ENCODE measurements at regions not wholly inside any gene's neighbourhood (a gene's known extent, or its start where the extent isn't known, plus 50 kb on each side); places are given as distances from the start of the nearest gene placed in this dataset.

DNA sequence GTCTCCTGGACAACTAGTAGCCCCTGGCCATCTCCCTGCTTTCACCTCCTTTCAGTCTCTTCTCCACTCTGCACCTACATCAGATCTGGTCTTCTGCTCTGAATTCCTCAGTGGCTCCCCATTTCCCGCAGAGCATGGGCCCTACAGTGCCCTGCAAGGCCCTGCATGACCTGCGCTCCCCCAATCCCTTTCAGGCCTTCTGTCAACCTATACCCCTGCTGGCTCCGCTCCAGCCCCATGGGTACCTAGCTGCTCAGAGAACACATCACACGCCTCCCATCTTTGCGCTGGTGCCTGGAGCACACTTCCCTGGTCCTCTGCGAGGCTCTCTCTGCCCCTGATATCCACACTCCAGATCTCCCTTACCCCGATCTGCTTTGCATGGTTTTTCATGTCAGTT, 145.2 kb downstream of the KATNIP start:
- no peak for DNase-seq (ENCODE audit: extremely low spot score, unreplicated experiment)
- H3K4me1 Mint-ChIP-seq (ENCODE audit: unreplicated experiment): no peaks in the 10 kb centered on the region
- TF ChIP-seq, protein P1, sequence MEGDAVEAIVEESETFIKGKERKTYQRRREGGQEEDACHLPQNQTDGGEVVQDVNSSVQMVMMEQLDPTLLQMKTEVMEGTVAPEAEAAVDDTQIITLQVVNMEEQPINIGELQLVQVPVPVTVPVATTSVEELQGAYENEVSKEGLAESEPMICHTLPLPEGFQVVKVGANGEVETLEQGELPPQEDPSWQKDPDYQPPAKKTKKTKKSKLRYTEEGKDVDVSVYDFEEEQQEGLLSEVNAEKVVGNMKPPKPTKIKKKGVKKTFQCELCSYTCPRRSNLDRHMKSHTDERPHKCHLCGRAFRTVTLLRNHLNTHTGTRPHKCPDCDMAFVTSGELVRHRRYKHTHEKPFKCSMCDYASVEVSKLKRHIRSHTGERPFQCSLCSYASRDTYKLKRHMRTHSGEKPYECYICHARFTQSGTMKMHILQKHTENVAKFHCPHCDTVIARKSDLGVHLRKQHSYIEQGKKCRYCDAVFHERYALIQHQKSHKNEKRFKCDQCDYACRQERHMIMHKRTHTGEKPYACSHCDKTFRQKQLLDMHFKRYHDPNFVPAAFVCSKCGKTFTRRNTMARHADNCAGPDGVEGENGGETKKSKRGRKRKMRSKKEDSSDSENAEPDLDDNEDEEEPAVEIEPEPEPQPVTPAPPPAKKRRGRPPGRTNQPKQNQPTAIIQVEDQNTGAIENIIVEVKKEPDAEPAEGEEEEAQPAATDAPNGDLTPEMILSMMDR (IDR thresholded peaks at IDR 0.05): no peak
- H3K9me3 Mint-ChIP-seq (ENCODE audit: unreplicated experiment): peaks cover 3% of the 10 kb centered on the region
- peaks cover 10% of the 10 kb centered on the region for H3K36me3 Mint-ChIP-seq (ENCODE audit: unreplicated experiment)
- H3K27ac Mint-ChIP-seq (ENCODE audit: unreplicated experiment): no peak overlapping the region
- no peak overlapping the region for H3K4me3 Mint-ChIP-seq (ENCODE audit: unreplicated experiment)
- H3K27me3 Mint-ChIP-seq (ENCODE audit: unreplicated experiment): no peaks in the 10 kb centered on the region

DNA sequence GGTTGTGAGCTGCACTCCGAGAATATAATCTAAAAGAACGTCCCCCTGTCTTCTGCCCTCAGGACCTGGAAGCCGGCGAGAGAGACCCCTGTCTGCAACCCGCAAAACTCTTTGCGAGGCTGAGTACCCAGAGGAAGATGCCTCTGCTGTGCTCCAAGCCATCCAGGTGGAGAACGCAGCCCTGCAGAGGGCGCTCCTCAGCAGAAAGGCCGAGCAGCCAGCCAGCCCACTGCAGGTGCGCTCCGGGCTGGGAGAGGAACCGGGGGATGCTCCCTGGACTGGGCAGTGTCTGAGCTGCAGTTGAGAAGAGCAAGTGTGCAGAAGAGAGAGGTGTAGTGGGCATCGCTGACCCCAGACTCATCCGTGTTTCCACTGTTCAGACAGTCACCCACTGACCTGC, 148.3 kb downstream of the KATNIP start:
- no peaks in the 10 kb centered on the region for H3K27me3 Mint-ChIP-seq (ENCODE audit: unreplicated experiment)
- H3K4me1 Mint-ChIP-seq (ENCODE audit: unreplicated experiment): no peaks in the 10 kb centered on the region
- peaks cover 3% of the 10 kb centered on the region for H3K9me3 Mint-ChIP-seq (ENCODE audit: unreplicated experiment)
- no peak overlapping the region for H3K4me3 Mint-ChIP-seq (ENCODE audit: unreplicated experiment)
- H3K36me3 Mint-ChIP-seq (ENCODE audit: unreplicated experiment): peaks cover 4% of the 10 kb centered on the region
- TF ChIP-seq, protein P1 (IDR thresholded peaks at IDR 0.05): peak; percentile 35
- no peak overlapping the region for H3K27ac Mint-ChIP-seq (ENCODE audit: unreplicated experiment)
- DNase-seq (ENCODE audit: extremely low spot score, unreplicated experiment): no peak

DNA sequence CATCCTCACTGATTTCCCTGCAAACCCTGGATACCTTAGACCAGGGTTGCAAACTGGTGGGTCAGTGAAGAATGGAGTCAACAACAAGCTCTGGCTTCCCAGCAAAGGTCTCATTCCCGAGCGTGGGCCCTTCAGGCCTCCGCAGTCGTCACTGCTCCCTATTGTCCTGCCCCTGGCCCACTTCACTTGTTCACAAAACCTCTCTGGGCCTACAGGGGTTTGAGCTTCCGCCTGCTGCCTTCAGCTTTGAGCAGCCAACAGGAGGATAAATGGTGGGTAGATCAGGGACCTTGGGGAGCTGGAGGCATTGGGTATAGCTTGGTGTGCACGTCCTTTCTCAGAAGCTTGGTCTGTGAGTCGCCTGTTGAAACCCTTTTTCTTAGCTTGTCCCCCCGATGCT, 148.8 kb downstream of the KATNIP start:
- Mint-ChIP-seq H3K27ac (ENCODE audit: unreplicated experiment) (no peak overlapping the region), H3K4me1 (ENCODE audit: unreplicated experiment) (peaks cover 4% of the 10 kb centered on the region), H3K36me3 (ENCODE audit: unreplicated experiment) (peaks cover 2% of the 10 kb centered on the region), H3K27me3 (ENCODE audit: unreplicated experiment) (no peaks in the 10 kb centered on the region), H3K9me3 (ENCODE audit: unreplicated experiment) (peaks cover 3% of the 10 kb centered on the region), H3K4me3 (ENCODE audit: unreplicated experiment) (no peak overlapping the region)
- TF ChIP-seq, protein P1 (IDR thresholded peaks at IDR 0.05): no peak
- DNase-seq (ENCODE audit: extremely low spot score, unreplicated experiment): no peak

DNA sequence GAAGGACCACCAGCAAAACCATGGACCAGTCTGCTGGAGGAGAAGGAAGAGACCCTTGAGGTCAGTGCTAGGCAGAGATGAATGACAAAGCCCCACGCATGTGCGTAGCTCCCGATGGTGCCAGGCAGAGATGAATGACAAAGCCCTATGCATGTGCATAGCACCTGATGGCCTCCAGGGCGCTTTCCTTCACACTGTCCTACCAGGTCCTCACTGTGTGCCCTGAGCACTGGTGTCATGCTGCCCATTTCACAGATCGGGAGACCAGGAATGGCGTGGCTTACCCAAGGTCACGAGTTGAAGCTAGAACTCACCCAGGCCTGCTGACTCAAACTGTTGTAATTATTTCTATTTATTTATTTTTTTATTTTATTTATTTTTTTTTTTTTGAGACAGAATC, 149.6 kb downstream of the KATNIP start:
- peaks cover 2% of the 10 kb centered on the region for H3K36me3 Mint-ChIP-seq (ENCODE audit: unreplicated experiment)
- no peaks in the 10 kb centered on the region for H3K27me3 Mint-ChIP-seq (ENCODE audit: unreplicated experiment)
- H3K27ac Mint-ChIP-seq (ENCODE audit: unreplicated experiment): no peak overlapping the region
- H3K4me1 Mint-ChIP-seq (ENCODE audit: unreplicated experiment): peaks cover 5% of the 10 kb centered on the region
- DNase-seq (ENCODE audit: extremely low spot score, unreplicated experiment): no peak
- TF ChIP-seq, protein P1 (IDR thresholded peaks at IDR 0.05): no peak
- H3K9me3 Mint-ChIP-seq (ENCODE audit: unreplicated experiment): peaks cover 3% of the 10 kb centered on the region
- no peak overlapping the region for H3K4me3 Mint-ChIP-seq (ENCODE audit: unreplicated experiment)

DNA sequence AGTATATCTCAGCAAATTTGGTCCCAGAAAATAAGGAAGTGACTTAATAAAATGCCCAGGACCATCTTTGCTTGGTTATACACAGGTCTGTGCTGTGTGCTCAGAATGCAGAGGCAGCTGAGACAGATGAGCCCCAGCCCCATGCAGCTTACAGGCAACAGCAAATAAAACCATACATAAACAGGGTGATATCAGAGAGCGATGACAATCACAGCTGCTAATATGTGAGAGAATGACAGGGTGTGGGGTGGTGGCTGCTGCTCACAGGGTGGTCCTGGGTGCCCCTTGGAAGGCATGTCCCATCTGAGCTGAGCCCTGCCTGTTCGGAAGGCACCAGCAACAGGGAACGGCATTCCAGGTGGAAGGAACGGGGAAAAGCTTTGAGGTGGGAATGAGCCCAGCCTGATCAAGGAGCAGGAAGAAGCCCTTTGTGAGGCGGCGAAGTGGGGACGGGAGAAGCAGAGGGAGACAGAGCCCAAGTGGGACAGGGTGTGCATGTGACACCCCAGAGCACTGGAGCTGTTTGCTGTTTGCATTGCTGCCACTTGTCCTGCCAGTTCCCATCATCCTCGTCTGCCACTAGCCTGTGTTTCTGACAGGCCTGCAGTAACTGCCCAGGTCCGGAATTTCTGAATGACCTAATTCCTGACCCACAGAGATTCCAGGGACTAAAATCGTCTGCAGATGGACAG, 150.5 kb downstream of the KATNIP start:
- DNase-seq (ENCODE audit: extremely low spot score, unreplicated experiment): no peak
- Mint-ChIP-seq H3K4me3 (ENCODE audit: unreplicated experiment) (no peak overlapping the region), H3K27ac (ENCODE audit: unreplicated experiment) (peak overlapping the region; percentile 19), H3K9me3 (ENCODE audit: unreplicated experiment) (peaks cover 3% of the 10 kb centered on the region), H3K36me3 (ENCODE audit: unreplicated experiment) (peaks cover 2% of the 10 kb centered on the region), H3K4me1 (ENCODE audit: unreplicated experiment) (peaks cover 5% of the 10 kb centered on the region), H3K27me3 (ENCODE audit: unreplicated experiment) (no peaks in the 10 kb centered on the region)
- TF ChIP-seq, protein P1 (IDR thresholded peaks at IDR 0.05): no peak

Data from osteocyte (in vitro differentiated cells).